Suppressor macrophage treated with lipopolysaccharide for 4 hours (primary cell): ENCODE measurements at regions not wholly inside any gene's neighbourhood (a gene's known extent, or its start where the extent isn't known, plus 50 kb on each side); places are given as distances from the start of the nearest gene placed in this dataset.
"Not testable (repeated sequence)": the region's sequence is repeated elsewhere in the genome, so short reads cannot be mapped to it uniquely, and the experiment has no call there.

Experiments
- DNase-seq: peaks from one replicate; pipeline ENCODE4 v3.0.0-alpha.2; 2020

- DNase-seq = not testable (repeated sequence)
Measured at GRCh38 chr17:77290759-77291558, 150.2 kb downstream of the SEC14L1 start.

DNA sequence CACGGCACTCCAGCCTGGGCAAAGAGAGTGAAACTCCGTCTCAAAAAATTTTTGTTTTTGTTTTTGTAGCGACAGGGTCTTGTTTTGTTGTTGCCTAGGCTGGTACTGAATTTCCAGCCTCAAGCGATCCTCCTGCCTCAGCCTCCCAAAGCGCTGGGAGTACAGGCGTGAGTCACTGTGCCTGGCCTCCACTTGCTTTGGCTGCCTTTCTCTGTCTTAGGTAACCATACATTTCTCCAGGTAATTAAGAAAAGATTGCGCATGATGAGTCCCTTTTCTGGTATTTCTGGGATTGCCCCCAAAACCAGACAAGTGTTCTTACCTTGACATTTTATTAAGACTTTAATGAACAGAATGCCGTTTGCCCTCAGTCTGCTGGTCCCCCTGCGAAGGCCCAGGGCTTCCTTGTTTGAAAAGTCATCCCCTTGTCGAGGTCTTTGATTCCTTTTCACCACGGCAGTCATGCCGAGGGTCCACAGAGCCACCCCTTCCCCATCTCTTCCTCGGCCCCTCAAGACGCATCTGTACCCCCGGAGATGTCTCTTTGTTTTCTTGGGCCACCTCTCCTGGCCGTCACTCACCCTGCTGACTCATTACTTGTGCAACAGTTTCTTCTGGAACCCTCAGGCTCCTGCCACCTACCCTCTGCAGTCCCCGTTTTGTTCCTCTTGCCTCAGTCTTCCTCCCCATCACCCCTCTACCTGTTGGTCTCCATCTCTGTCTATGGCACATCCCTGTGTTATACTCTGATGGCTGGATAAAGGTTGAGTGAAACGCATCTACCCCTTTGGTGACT is 151.0 kb downstream of the SEC14L1 start:
- no peak for DNase-seq

GRCh38 chr17:77294761-77295160 is 154.0 kb downstream of the SEC14L1 start:
- DNase-seq = no peak

DNA sequence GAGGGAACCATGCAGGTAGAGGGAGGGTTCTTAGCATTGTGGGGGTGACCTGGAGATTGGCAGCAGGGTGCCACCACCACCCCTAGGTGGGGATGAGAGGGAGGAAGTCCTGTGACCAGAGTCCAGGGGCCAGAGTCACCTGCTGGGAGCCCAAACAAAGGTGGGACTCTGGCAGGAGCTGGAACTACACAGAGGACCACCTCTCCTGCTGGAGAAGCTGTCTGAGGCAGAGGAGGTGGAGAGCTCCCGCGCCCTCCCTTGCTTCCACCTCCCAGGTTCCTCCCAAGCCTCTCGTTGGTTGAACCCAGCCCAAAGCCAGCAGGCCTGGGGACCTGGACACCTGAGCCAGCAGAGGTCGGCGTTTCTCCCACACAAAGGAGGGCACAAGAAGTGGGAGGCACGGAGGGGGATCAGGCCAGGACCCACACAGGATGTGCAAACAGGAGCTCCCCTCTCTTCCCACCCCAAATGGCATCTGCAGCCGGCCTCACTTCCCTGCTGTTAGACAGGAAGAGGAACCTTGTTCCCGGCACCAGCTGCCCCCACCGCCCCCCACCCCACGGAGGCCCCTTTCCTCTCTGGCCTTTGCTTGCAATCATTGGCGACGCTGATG is 154.6 kb downstream of the SEC14L1 start:
- no peak for DNase-seq

DNA sequence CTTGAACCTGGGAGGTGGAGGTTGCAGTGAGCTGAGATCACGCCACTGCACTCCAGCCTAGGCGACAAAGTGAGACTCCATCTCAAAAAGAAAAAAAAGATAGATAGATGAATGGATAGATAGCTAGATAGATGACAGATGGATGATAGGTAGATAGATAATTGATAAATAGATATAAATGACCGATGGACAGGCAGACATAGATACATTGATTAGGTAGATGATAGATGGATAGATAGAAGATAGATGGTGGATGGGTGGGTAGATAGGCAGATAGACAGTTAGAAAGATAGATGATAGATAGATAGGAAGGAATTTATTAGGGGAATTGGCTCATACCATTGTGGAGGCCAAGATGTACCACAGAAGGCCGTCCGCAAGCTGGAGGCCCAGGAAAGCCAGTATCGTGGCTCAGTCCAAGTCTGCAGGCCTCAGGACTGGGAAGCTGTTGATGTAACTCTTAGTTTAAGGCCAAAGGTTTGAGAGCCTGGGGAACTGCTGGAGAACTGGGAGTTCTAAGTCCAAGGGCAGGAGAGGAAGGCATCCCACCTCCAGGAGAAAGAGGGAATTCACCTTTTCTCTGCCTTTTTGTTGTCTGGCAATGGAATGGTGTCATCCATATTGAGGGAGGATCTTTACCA is 156.1 kb downstream of the SEC14L1 start:
- no peak for DNase-seq

DNA sequence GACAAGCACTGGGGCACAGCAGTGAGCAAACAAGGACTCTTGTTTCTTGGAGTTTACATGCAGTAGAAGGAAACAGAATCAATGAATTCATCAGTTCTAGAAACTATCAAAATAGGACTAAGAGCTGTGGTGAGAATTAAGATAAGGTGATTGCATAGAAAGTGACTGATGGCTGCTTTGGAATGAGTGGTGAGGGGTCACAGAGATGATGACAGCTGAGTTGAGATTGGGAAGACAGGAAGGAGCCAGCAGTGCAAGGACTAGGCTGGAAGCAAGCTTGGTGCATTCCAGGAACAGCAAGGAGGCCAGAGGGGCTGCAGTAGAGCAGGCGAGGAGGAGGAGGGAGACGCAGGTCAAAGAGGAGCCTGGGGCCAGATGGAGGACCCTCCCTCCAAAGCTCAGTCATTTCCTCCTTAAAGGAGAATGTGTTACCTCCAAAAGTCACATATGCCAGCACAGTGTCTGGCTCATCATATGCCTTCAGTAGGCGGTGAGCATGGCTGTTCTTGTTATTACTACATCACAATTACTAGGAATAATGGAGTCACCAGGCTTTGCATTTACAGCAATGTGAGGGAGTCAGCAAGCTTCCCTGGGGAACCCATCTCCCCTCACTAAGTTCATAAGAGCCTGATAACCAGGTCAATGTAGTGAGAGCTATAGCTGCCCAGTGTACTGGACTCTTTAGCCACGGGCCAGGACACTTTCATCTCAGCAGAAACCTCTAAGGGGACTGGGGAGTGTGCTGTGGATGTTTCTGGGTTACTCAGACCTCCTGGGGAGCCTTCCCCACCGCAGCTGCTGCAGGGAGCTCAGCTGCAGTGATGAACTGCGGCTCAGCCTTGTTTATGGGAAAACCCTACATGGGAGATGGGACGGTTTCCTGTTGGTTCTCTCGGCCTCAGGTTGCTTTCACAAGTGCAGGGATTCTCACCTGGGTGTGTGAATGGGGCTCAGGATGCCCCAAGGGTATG is 157.2 kb downstream of the SEC14L1 start:
- DNase-seq = peak; percentile 51

GRCh38 chr17:77298811-77299210 is 158.0 kb downstream of the SEC14L1 start:
- DNase-seq = no peak

- no peak for DNase-seq
Measured at GRCh38 chr17:77299256-77300015, 158.7 kb downstream of the SEC14L1 start.

- DNase-seq = no peak
Measured at GRCh38 chr17:77300016-77300686, 159.4 kb downstream of the SEC14L1 start.

DNA sequence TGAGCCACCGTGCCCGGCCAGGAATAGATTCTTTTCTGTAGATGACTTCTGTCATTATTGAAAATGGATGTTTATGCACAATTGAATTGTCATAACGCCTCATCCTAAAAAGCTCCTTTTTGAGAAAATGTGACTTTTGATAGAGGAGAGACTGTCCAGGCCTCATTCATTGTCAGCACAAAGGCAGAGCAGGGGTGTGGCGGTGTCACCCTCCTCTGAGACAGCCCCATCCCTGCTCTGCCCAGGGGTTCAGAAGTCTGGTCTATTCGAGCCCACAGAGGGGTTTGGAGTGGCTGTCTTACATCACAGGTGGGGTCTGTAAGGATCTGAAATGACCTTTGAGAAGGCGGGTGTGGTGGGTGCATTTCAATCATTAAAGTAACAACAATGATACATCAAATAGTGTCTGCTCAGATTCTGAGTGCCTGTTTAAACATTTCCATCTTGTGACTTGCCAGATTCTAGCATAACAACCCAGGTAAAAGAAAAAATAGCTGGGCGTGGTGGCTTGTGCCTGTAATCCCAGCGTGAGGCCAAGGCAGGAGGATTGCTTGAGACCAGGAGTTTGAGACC is 161.0 kb downstream of the SEC14L1 start:
- no peak for DNase-seq

DNA sequence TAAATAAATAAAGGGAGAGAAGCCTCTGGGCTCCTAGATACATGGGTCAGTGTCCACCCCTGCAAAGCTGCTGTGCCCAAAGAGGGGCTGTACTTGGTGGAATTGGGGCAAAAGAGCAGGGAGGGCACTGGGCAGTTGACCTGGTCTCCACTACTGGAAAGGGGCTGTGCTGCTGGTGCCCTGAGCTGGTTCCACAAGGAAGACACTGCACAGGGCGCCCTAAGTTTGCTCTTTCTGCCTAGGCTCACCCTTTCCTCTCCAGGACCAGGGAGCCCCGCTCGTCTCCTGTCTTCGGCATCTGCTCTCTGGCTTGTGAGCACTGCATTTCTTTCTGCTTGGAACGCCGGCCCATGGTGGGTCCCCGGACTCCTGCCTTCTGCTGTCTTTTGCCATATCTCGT is 161.9 kb downstream of the SEC14L1 start:
- DNase-seq = no peak

DNA sequence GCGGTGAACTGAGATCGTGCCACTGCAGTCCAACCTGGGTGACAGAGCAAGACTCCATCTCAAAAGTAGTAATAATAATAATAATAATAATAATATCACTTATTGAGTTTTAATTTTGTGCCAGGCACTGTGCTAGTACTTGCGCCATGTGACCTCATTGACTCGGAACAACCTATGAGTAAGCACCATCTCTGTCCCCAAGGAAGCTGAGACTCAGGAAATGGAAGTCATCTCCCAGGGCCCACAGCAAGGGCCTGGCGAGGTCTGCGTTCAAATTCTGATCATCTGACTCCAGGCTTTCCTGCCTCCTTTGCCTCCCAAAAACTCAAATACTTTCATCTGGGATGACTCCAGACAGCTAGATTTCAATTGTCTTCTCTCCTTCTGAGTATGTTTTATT is 162.9 kb downstream of the SEC14L1 start:
- peak; percentile 62 for DNase-seq

DNA sequence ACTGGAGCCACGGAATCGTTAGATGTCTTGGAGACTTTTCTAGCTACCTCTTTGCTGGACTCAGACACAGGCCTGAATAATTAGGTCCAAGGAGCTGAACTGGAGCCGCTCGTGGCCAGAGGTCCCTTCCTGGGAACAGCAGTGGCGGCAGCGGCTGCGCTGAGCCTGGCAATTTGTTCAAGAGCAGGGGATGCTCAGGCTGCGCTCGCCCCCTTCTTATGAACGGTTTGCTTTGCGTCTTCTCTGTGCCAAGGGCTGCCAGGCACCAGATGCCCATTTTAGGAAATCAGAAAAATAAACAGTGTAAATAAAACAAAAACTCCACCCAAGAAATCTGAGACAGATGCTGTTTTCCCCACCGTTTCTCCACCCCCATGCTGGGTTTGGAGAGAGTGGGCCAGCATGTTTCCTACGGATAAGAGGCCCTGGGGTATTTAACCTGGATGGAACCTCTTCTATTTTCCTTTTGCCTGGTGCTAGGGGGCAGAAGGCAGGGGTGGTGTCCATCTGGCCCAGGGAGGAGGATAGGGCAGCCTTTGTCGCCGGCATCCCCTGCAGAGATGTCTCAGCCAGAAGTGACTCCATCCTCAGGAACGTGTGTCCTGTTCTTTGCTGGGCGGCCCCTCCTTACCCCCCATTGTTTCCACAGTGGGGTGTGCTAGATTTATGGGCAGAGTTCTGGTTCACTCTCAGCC is 163.4 kb downstream of the SEC14L1 start:
- DNase-seq = no peak

DNA sequence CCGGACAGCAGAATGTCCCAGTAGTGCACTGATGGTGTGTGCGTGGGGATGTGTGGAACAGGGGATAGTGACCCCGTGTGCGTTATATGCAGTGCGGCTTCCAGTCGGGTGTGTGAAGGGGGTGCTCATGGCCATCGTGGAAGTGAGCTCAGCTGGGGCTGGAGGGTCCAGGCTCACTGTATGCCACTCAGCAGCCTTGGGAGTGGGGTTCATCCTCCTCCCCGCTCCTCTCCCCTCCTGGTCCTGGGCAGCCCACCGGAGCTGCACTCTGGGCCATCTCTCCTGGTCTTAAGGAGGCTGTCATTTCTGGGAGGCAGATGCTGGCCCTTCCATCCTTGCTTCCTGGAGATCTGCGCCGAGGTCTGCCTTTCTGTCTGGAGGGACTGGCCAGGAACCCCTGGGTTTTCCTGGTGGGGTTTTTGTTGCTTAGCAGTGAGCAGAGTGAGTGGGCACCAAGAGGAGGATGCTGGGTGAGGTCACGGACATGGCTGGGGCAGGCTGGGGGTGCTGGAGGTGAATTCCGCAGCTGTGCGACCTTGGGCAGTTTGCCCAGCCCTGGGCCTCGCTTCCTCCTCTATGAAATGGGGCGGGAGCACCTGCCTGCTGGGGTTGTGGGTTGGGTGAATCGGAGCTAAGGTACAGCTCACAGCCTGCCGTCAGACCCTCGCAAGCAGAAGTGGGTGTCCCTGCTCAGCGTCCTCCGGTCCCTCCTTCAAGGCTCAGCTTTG is 164.1 kb downstream of the SEC14L1 start:
- DNase-seq = peak; percentile 65

GRCh38 chr17:77306048-77306789 is 165.4 kb downstream of the SEC14L1 start:
- no peak for DNase-seq

- no peak for DNase-seq
Measured at GRCh38 chr17:77306790-77307478, 166.2 kb downstream of the SEC14L1 start.

GRCh38 chr17:77307479-77308198 is 166.9 kb downstream of the SEC14L1 start:
- DNase-seq = no peak
